Body of pancreas (tissue), 4 donors: ENCODE measurements at regions not wholly inside any gene's neighbourhood (a gene's known extent, or its start where the extent isn't known, plus 50 kb on each side); places are given as distances from the start of the nearest gene placed in this dataset.

ENCODE experiments used
- ATAC-seq: fragments of 150-250 bp; one replicate; pipeline ENCODE4 v1.9.1; 2016
- DNase-seq, 4 donors: peaks; one replicate each; pipeline ENCODE4 v3.0.0-alpha.2; 2019
- H3K27ac ChIP-seq, 4 donors: fragments of 200-600 bp; sonication (generic); 1 replicate in 3 of 4; 2 replicates in 1 of 4; pipeline versions ENCODE4 v1.5.1 to v1.6.1; 2016 to 2019; ENCODE audit warnings: mild to moderate bottlenecking in 1 of 4, mixed read lengths in 1 of 4, moderate library complexity in 1 of 4
- H3K27me3 ChIP-seq, 2 donors: fragments of 200-600 bp; sonication (generic); one replicate each; pipeline ENCODE4 v1.6.0; 2016; ENCODE audit warnings: mild to moderate bottlenecking in 1 of 2
- H3K36me3 ChIP-seq, 2 donors: fragments of 200-600 bp; sonication (generic); replicated peaks in 1 of 2; 2 replicates each; pipeline ENCODE4 v1.5.1; 2016; ENCODE audit warnings: low read depth in 2 of 2; ENCODE audit not compliant: insufficient read depth in 1 of 2
- H3K4me1 ChIP-seq: fragments of 200-600 bp; sonication (generic); one replicate; pipeline ENCODE4 v1.6.0; 2016
- H3K4me3 ChIP-seq, 2 donors: fragments of 200-600 bp; sonication (generic); 1 replicate in 1 of 2; 2 replicates in 1 of 2; pipeline ENCODE4 v1.5.1; 2016 to 2019
- H3K9me3 ChIP-seq, 3 donors: fragments of 200-600 bp; sonication (generic); 1 replicate in 2 of 3; 2 replicates in 1 of 3; pipeline ENCODE4 v1.5.1; 2016
- CTCF ChIP-seq, 7 experiments: fragments of 450-650 bp in 4 of 7; fragments of 200-600 bp in 3 of 7; sonication (generic) in 3 of 7; IDR thresholded peaks; one replicate each; pipeline ENCODE4 v1.5.1; 2016 to 2019; ENCODE audit warnings: antibody characterized with exemption in 7 of 7
- POLR2A ChIP-seq, 3 donors: fragments of 450-650 bp; IDR thresholded peaks; one replicate each; pipeline ENCODE4 v1.6.1; 2016; ENCODE audit warnings: antibody characterized with exemption in 3 of 3, mild to moderate bottlenecking in 2 of 3
- WGBS, 2 donors: methylation state at CpG; one replicate each; pipeline ENCODE4 v1.1.5; 2017; 5-methylcytosine and 5-hydroxymethylcytosine counted together
- intact Hi-C: fragments of 100-400 bp; cut with DNase I; formaldehyde crosslinking; loops from one replicate; pipeline ENCODE4 v1.15.1; 2023

GRCh38 chr15:97806766-97807165 lies 153.7 kb upstream of the ARRDC4 start:
- ATAC-seq: no peak
- intact Hi-C loops: no loop called here
- no peak overlapping the region for H3K27ac ChIP-seq
- 65 to 74% methylated on average over 6 of the region's 6 CpGs for WGBS, 2 donors
- H3K4me3 ChIP-seq: no peak overlapping the region
- H3K36me3 ChIP-seq: no peaks in the 10 kb centered on the region
- H3K4me1 ChIP-seq: no peaks in the 10 kb centered on the region
- no peaks in the 10 kb centered on the region for H3K9me3 ChIP-seq
- no peak for TF ChIP-seq POLR2A (IDR thresholded peaks at IDR 0.05)
- no peak for TF ChIP-seq CTCF (IDR thresholded peaks at IDR 0.05)
- no peak for DNase-seq
- no peaks in the 10 kb centered on the region for H3K27me3 ChIP-seq

GRCh38 chr15:97815835-97816234 lies 144.7 kb upstream of the ARRDC4 start:
- Histone ChIP-seq H3K4me3 (no peak overlapping the region), H3K27ac (no peak overlapping the region), H3K36me3 (no peaks in the 10 kb centered on the region), H3K4me1 (no peaks in the 10 kb centered on the region), H3K27me3 (no peaks in the 10 kb centered on the region), H3K9me3 (no peaks in the 10 kb centered on the region)
- WGBS, 2 donors: 61 to 74% methylated on average over 2 of the region's 2 CpGs
- intact Hi-C loops: no loop called here
- no peak for ATAC-seq
- DNase-seq: no peak
- TF ChIP-seq CTCF (IDR thresholded peaks at IDR 0.05) (no peak), POLR2A (IDR thresholded peaks at IDR 0.05) (no peak)

GRCh38 chr15:97817276-97817890 lies 143.1 kb upstream of the ARRDC4 start:
- no peak for ATAC-seq
- Histone ChIP-seq H3K4me1 (no peaks in the 10 kb centered on the region), H3K36me3 (no peaks in the 10 kb centered on the region), H3K27ac (no peak overlapping the region), H3K4me3 (no peak overlapping the region), H3K27me3 (no peaks in the 10 kb centered on the region), H3K9me3 (no peaks in the 10 kb centered on the region)
- TF ChIP-seq POLR2A (IDR thresholded peaks at IDR 0.05): no peak
- no peak for DNase-seq
- intact Hi-C loops: no loop called here
- 60 to 62% methylated on average over 9 of the region's 9 CpGs for WGBS, 2 donors

- intact Hi-C loops: no loop called here
- H3K4me3 ChIP-seq: no peak overlapping the region
- no peak overlapping the region for H3K27ac ChIP-seq
- 64 to 73% methylated on average over 4 of the region's 4 CpGs for WGBS, 2 donors
- ATAC-seq: no peak
- TF ChIP-seq CTCF (IDR thresholded peaks at IDR 0.05): no peak
- TF ChIP-seq POLR2A (IDR thresholded peaks at IDR 0.05): no peak
- peaks cover 0 to 10% (median 0%) of the 10 kb centered on the region in 3 donors for H3K9me3 ChIP-seq
- H3K27me3 ChIP-seq: no peaks in the 10 kb centered on the region
- DNase-seq: no peak
- H3K36me3 ChIP-seq: no peaks in the 10 kb centered on the region
- no peaks in the 10 kb centered on the region for H3K4me1 ChIP-seq
Observed at GRCh38 chr15:97836003-97836402, 124.5 kb upstream of the ARRDC4 start.

GRCh38 chr15:97837896-97838295 lies 122.6 kb upstream of the ARRDC4 start:
- no peaks in the 10 kb centered on the region for H3K36me3 ChIP-seq

More at GRCh38 chr15:97837896-97838295, 122.6 kb upstream of the ARRDC4 start:
- Histone ChIP-seq H3K27me3 (no peaks in the 10 kb centered on the region), H3K9me3 (peaks cover 0 to 10% (median 0%) of the 10 kb centered on the region in 3 donors), H3K27ac (no peak overlapping the region), H3K4me1 (no peaks in the 10 kb centered on the region), H3K4me3 (no peak overlapping the region)
- 40 to 68% methylated on average over 5 of the region's 5 CpGs for WGBS, 2 donors
- intact Hi-C loops: no loop called here
- ATAC-seq (no peak), DNase-seq (no peak)
- TF ChIP-seq POLR2A (IDR thresholded peaks at IDR 0.05): no peak
- TF ChIP-seq CTCF (IDR thresholded peaks at IDR 0.05): no peak
